HCT116 (cell line): ENCODE measurements at regions not wholly inside any gene's neighbourhood (a gene's known extent, or its start where the extent isn't known, plus 50 kb on each side); places are given as distances from the start of the nearest gene placed in this dataset.

ENCODE experiments used
- EZH2phosphoT487 ChIP-seq: fragments of 200-600 bp; IDR thresholded peaks from 2 replicates; pipeline ENCODE4 v1.6.1; 2018; ENCODE audit warnings: antibody characterized with exemption, borderline replicate concordance
- POLR2A ChIP-seq: IDR thresholded peaks from 2 replicates; pipeline ENCODE4 v1.7.0; 2011; ENCODE audit warnings: borderline replicate concordance; ENCODE audit not compliant: insufficient read depth, insufficient read length; ENCODE audit errors: extremely low read depth
- TF ChIP-seq, protein P1 (sequence below): IDR thresholded peaks from 2 replicates; pipeline ENCODE4 v1.6.1; 2011; ENCODE audit warnings: mild to moderate bottlenecking, low read length, moderate library complexity; ENCODE audit not compliant: insufficient replicate concordance; ENCODE audit errors: extremely low read depth

DNA sequence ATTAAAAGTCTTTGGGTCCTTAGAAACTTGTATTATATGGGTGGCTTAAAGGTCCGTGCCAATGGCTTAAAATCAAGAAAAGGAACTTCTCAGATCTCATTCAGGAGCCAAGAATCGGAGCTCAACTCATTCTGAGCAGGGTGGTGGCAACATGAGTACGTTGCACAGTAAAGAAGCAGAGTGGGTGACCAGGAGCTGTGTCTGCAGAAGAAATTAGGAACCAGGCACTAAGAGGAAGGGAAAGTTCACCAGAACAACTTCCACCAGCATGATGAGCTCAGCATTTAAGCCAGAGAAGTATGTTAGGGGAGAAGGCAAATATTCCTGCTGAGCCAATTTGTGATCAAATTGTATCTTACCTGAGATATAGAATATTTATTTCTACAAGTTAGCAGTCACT lies 236.0 kb upstream of the NRP1 start:
- TF ChIP-seq POLR2A (no peak), EZH2phosphoT487 (no peak)
- TF ChIP-seq, protein P1, sequence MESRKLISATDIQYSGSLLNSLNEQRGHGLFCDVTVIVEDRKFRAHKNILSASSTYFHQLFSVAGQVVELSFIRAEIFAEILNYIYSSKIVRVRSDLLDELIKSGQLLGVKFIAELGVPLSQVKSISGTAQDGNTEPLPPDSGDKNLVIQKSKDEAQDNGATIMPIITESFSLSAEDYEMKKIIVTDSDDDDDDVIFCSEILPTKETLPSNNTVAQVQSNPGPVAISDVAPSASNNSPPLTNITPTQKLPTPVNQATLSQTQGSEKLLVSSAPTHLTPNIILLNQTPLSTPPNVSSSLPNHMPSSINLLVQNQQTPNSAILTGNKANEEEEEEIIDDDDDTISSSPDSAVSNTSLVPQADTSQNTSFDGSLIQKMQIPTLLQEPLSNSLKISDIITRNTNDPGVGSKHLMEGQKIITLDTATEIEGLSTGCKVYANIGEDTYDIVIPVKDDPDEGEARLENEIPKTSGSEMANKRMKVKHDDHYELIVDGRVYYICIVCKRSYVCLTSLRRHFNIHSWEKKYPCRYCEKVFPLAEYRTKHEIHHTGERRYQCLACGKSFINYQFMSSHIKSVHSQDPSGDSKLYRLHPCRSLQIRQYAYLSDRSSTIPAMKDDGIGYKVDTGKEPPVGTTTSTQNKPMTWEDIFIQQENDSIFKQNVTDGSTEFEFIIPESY: no peak
